GM10248 (cell line): ENCODE measurements at regions not wholly inside any gene's neighbourhood (a gene's known extent, or its start where the extent isn't known, plus 50 kb on each side); places are given as distances from the start of the nearest gene placed in this dataset.

ENCODE experiments used
- CTCF ChIA-PET: fragments of 300-600 bp; sonication (Branson Sonifier 250); formaldehyde crosslinking; extraction: SDS; loops from one replicate; lab custom pipeline; 2021; ENCODE audit warnings: antibody characterized with exemption; lab: Yijun Ruan, JAX
- POLR2A ChIA-PET: fragments of 350-650 bp; sonication (Branson Sonifier 250); formaldehyde crosslinking; extraction: SDS; loops from one replicate; lab custom pipeline; 2020; ENCODE audit warnings: antibody characterized with exemption; lab: Yijun Ruan, JAX
- DNase-seq: peaks from one replicate; pipeline ENCODE4 v3.0.0; 2012; ENCODE audit errors: extremely low spot score
- TF ChIP-seq, protein P1 (sequence below): IDR thresholded peaks from 2 replicates; pipeline ENCODE4 v1.5.1; 2012; ENCODE audit warnings: mild to moderate bottlenecking, low read depth; ENCODE audit errors: extremely low read depth, missing control alignments, control extremely low read depth

DNA sequence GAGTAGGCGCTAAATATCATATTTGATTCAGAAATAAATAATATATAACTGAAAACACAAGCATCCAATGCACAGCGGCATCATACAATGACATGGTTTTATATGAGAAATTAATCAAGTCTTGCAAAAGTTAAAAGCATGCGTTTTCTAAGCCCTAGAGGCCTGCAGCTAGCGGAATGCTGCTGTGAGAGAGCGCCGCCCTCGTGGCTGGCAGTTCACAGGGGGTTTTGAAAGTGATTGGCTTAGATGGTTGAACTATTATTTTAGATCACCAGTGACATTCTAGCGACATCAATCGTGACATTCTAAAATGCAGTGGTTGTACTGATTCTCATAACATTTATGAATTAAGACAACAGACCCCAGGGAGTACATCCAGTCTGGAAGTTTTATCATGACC lies 235.2 kb upstream of the MGMT start:
- CTCF ChIA-PET: interaction anchor here (1.0 to 1.4 kb wide), 2 partner anchors 14 to 79 kb away, joined by 4 to 5 read pairs; no protein-coding TSS in a partner anchor

DNA sequence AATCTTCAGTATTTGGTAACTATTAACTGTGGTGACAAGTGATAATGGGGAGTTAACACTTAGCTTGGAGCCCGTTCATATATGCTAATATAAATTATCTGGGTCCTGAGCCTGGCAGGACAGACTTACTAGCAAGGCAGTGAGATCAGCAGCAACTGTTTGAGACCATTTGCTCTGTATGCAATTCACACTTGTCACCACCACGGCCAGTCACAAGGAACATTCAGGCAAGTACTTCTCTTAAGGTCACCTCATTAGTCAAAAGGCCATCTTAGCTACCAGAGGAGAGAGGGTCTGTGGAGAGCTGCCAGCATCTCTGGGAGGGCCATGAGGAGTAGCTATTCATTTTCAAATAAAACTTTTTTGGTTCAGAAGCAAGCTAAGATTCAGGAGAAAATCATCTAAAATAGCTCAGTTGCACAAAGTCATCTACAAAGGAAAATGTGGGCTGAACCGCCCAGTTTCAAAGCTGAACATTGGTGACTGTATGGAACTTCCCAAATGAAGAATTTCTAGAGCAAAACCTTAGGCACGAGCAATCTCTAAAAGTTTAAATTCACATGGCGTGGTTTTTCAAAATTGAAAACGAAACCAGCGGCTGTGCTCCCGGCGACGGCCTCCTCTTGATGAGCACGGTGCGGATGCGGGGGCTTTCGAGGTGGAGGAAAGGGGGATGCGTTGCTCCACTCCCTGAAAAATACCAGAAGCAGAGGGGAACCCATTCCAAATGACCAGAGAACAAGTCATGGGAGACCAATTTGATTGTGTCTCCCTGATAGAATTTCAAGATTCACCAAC lies 233.5 kb upstream of the MGMT start:
- POLR2A ChIA-PET: no interaction called here
- TF ChIP-seq, protein P1, sequence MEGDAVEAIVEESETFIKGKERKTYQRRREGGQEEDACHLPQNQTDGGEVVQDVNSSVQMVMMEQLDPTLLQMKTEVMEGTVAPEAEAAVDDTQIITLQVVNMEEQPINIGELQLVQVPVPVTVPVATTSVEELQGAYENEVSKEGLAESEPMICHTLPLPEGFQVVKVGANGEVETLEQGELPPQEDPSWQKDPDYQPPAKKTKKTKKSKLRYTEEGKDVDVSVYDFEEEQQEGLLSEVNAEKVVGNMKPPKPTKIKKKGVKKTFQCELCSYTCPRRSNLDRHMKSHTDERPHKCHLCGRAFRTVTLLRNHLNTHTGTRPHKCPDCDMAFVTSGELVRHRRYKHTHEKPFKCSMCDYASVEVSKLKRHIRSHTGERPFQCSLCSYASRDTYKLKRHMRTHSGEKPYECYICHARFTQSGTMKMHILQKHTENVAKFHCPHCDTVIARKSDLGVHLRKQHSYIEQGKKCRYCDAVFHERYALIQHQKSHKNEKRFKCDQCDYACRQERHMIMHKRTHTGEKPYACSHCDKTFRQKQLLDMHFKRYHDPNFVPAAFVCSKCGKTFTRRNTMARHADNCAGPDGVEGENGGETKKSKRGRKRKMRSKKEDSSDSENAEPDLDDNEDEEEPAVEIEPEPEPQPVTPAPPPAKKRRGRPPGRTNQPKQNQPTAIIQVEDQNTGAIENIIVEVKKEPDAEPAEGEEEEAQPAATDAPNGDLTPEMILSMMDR: no peak
- DNase-seq: no peak
- CTCF ChIA-PET: interaction anchor here (1.0 to 1.1 kb wide), 2 partner anchors 9 to 11 kb away, joined by 3 read pairs; no protein-coding TSS in a partner anchor

More for the DNA sequence above, 235.2 kb upstream of the MGMT start:
- POLR2A ChIA-PET: no interaction called here
- DNase-seq: no peak
- TF ChIP-seq, protein P1: no peak

DNA sequence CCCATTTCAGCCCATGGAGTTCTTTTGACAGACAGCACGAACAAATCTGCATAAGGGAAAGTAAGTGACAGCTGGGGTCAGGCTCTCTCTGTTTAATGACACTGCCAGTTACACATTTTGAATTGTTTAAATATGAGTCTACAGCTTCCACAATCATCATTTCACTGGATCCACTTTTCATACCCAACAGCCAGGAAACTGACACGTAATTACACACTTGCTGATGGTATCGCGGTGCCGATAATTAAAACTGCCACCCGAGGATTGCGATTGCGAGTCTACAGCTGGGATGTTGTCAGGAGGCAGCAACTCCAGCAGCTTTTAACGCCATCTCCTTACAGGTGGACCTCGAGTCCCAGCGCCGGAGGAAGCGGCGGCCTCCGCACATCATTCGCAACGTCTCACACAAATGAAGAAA lies 230.8 kb upstream of the MGMT start:
- TF ChIP-seq, protein P1: no peak
- CTCF ChIA-PET: no interaction called here
- DNase-seq: no peak
- POLR2A ChIA-PET: no interaction called here

GRCh38 chr10:129241461-129241860 lies 225.6 kb upstream of the MGMT start:
- ChIA-PET CTCF (interaction anchor here (1.5 kb wide), 1 partner anchor 8 kb away, joined by 3 read pairs; no protein-coding TSS in a partner anchor), POLR2A (no interaction called here)
- no peak for DNase-seq
- TF ChIP-seq, protein P1: no peak

DNA sequence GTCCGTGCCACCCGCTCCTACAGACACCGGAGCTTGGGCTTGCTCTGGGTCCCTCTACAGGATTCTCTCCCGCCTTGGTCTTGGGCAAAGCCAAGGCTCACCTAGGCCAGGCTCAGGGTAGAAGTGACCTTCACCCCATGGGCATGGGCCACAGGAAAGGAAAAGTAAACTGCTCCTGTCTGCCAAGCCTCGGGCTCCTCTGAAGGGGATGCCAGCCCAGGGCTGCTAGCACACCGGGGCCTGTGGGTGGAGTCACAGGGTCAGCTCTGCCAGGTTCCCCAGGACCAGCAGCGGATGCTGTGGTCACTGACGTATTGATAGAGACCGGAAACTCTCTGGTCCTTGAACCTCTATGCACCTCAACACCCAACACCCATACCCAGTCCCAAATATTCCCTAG lies 222.7 kb upstream of the MGMT start:
- DNase-seq: no peak
- CTCF ChIA-PET: interaction anchor here (1.1 to 1.4 kb wide), 2 partner anchors 13 to 22 kb away, joined by 3 read pairs; no protein-coding TSS in a partner anchor
- TF ChIP-seq, protein P1: no peak
- POLR2A ChIA-PET: no interaction called here

GRCh38 chr10:129244757-129245156 lies 222.3 kb upstream of the MGMT start:
- no peak for DNase-seq
- TF ChIP-seq, protein P1: no peak
- CTCF ChIA-PET: interaction anchor here (1.1 to 1.4 kb wide), 2 partner anchors 14 to 22 kb away, joined by 3 read pairs; no protein-coding TSS in a partner anchor
- POLR2A ChIA-PET: no interaction called here
